Ammon's horn (tissue), 1 donor: ENCODE measurements at regions not wholly inside any gene's neighbourhood (a gene's known extent, or its start where the extent isn't known, plus 50 kb on each side); places are given as distances from the start of the nearest gene placed in this dataset.
"Not testable (repeated sequence)": the region's sequence is repeated elsewhere in the genome, so short reads cannot be mapped to it uniquely, and the experiment has no call there.

Experiments used
- DNase-seq: peaks from one replicate; pipeline ENCODE4 v3.0.0-alpha.2; 2016; ENCODE audit warnings: low spot score

DNA sequence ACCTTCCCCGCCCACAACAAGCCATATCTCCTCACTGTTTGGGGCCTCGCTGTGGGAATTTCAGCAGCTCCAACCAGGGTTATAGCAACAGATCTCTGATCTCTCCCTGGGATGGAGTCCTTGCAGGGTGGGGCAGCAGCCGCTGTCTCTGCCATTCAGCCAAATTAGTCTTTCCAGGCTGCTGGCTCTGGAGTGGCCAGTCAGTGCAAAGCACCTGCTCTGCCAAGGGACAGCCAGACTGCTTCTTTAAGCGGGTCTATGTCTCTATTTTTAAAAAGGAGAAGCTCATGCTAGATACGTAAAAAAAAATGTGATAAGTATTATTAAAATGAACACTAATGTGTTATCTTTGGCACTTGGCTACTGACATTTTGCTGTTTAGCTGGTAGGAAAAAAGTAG lies 380.2 kb downstream of the CDH10 start:
- DNase-seq, result no peak

DNA sequence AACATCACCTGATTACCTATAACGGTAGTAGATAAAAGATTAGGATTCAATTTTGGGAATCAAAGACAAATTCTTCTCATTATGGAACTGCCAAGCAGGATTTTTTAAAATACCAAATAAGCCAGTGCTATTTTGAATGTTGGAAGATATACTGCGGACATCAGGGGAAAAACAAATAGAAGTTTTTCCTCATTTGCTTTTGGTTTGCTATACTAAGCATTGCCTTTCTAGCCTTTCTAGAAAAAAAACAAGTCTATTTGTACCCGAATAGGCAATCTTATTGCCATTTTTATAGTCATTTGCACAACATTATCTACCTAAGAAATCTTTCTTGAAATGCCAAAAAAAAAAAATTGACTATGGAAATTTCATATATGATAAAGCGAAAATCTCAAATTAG lies 379.5 kb downstream of the CDH10 start:
- no peak for DNase-seq

DNA sequence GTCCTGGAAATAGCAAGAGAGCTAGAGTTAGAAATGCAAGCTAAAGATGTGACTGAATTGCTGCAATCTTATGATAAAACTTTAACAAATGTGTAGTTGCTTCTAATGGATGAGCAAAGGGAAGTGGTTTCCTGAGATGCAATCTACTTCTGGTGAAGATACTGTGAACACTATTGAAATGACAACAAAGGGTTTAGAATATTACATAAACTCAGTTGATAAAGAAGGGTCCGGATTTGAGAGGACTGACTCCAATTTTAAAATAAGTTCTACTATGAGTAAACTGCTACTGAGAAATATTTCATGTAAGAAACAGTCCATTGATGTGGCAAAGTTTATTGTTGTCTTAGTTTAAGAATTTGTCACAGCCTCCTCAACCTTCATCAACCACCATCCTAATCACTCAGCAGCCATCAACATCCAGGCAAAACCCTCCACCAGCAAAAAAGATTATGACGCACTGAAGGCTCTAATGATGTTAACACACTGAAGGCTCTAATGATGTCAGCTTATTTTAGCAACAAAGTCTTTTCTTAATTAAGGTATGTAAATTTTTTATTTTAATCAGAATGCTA lies 376.2 kb downstream of the CDH10 start:
- DNase-seq, result no peak

DNA sequence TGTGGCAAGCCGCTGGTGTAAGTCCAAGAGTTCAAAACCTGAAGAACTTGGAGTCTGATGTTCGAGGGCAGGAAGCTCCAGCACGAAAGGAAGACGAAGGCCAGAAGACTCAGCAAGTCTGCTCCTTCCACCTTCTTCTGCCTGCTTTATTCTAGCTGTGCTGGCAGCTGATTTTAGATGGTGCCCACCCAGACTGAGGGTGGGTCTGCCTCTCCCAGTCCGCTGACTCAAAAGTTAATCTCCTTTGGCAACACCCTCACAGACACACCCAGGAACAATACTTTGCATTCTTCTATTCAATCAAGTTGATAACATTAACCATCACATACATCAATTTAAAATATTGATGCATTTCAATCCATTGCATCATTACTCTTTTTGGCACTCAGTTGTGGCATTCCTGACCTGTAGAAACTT lies 373.1 kb downstream of the CDH10 start:
- DNase-seq, result not testable (repeated sequence)

GRCh38 chr5:24272741-24273140 lies 372.0 kb downstream of the CDH10 start:
- DNase-seq, result no peak

GRCh38 chr5:24280215-24280614 lies 364.6 kb downstream of the CDH10 start:
- no peak for DNase-seq

GRCh38 chr5:24281818-24282217 lies 363.0 kb downstream of the CDH10 start:
- DNase-seq, result no peak

DNA sequence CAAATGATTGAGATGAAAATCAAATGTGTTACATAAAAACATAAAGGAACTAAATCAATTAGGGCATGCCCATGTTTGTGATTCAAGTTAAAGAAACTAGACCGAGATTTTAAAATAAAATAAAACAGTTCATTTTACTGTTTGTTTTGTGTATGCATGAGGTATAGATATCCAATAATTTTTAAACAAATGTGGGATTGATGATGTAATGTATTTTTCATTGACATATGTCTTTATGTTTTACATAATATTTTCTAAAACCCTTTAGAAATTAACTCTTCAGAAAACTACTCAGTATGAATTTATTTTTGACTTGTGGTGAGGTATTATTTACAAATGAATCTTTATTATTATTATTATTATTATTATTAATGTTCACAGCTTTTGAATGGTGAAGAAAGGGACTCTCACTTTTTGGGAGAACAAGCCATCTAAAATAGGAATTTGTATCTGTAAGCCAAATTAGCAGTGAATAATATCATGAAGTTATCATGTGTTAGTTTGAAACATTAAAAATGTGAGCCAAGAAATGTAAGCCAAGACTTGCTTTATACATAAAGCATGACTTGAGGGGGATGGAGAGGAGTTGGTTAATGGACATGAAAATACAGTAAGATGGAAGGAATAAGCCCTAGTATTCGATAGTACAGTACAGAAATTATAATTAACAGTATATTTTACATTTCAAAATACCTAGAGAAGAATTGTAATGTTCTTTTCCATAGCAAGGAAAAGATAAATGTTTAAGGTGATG lies 355.0 kb downstream of the CDH10 start:
- no peak for DNase-seq

- DNase-seq, result no peak
These were observed 354.2 kb downstream of the CDH10 start for GRCh38 chr5:24290536-24290935.

DNA sequence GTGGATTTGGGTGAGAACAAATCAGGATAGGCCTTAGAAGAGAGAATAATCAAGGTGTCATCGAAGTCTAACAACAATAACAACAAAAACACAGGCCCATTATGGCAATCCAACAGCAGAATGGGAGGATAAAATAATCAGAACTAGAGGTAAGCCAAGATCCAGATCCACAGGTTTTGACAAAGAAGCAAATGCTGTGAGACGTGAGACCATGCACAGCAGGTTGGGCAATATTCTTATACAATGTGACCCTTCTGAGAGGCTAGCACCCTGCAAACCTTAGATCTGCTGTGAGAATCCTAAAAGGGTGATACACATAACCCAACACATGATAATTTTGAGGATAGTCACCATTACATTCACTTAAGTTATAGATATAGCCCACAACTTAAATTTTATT lies 352.9 kb downstream of the CDH10 start:
- DNase-seq, result no peak

- no peak for DNase-seq
These were observed 350.4 kb downstream of the CDH10 start for GRCh38 chr5:24294333-24294732.

- DNase-seq, result no peak
These were observed 330.7 kb downstream of the CDH10 start for GRCh38 chr5:24314106-24314505.

DNA sequence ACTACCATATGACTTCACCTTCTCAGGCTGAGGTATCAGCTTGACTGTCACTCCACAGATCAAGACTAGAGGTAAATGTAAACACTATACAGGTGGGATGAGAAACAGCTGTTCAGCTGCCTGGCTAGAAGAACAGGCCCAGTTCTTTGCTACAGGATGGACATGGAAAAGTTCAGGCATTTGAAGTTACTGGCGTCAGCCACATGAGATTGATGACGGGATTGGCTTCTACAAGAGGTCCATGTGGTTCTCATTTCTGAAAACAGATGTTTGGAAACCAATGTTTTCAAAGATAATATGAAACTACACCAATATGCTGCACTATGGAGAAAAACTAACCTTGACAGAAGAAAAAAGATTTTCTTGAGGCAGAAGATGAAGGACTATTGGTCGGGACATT lies 324.1 kb downstream of the CDH10 start:
- DNase-seq, result no peak

- DNase-seq, result no peak
These were observed 319.4 kb downstream of the CDH10 start for GRCh38 chr5:24325306-24325832.

DNA sequence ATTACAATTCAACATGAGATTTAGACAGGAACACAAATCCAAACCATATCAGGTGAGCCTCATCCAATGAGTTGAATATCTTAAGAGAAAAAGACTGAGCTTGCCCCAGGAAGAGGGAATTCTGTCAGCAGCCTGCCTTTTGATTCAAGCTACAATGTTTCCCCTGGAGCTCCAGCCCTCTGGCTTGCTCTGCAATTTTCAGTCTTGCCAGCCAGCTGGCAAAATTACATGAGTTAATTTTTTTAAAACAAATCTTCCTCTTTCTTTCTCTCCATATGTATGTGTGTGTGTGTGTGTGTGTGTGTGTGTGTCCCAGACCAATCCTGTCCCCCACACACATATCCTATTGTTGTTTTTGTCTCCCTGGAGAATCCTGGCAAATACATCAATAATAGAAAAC lies 313.2 kb downstream of the CDH10 start:
- DNase-seq, result no peak

DNA sequence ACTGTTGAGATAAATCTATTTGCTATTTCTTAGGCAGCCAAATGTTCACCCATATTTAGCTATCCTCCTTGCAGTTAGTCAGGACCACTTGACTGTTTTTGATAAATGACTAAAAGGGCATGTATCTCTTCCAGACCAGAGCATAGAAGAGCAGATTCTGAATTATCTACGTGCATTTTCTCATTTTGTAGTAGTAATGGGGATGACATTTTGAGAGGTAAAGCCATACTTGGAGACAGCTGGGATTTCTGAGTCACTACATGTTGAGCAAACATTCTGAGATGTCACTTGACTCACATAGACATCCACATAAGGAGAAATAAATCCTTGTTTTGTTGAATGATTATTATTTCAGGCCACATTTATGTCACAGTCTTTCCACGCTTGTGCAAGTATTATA lies 297.6 kb downstream of the CDH10 start:
- DNase-seq, result peak; percentile 17

DNA sequence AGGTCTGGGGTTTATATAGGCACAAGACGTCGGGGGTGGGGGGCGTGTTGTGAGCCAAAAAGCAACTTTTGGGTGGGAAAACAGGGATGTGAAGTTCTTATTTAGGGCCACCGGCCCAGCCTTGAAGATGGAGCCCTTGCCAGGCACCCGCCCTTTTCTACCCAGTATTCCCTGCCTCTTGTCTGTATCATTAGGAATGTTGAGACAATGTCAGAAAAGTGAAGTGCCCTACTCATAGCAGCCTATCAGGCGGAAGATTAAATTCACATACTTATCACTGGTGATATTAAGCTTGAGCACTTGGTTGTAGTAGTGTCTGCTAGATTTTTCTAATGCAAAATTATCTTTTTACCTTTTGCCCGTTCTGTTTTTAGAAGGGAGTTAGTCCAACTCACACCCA lies 293.5 kb downstream of the CDH10 start:
- no peak for DNase-seq

DNA sequence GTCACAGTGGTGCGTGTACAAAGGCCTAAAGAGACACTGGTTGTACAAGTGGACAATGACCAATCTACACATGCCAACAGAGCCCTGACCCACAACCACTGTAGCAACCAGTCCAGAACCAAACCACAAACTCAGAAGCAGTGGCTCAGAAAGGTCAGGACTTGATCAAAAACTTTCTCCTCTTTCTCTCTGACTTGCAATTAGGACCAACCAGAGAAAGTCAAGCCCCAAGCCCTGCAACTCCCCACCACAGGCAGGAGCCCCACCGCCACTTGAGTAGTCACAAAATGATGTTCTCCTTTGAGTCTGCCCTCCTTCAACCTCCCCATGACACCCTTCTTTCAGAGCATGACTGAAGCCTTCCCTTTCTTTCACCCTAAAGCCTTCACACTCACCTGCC lies 291.8 kb downstream of the CDH10 start:
- DNase-seq, result no peak

DNA sequence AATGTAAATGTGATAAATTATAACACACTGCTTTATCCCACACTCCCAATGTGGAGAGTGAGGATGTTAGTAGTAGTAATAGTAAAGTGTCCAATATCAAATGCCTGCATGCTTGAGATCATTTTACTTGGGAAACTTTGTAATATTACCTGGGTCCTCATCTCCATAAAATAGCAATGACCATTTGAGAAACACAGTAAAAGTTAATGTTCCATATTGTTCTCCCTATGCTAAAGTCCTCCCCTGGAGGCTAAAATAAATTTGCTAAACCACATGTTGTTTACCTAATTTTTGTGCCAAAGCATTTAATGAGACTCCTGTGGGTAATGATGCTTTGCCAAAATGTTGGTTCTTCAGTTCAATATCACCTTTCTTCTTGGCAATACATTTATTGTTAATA lies 291.2 kb downstream of the CDH10 start:
- DNase-seq, result no peak

GRCh38 chr5:24363789-24364481 lies 280.8 kb downstream of the CDH10 start:
- DNase-seq, result no peak

DNA sequence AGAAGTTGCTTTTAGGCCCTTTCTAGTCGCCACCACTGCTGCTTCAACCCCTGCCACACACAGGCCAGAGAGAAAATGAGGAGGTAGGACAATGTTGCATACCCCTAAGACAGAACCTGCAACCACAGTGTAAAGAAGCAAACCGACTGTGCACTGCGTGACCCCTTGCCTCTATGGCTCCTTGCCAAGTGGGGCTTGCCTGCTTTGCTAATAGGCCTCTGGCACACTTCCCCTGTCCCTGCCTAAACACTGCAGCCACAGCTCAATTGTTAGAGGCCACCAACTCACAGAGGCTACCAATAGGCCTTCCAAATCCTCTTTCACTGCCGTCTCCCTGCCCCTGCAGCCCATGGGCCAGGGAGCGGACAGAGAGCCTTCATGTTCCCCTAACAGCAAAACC lies 280.1 kb downstream of the CDH10 start:
- DNase-seq, result peak; percentile 17

DNA sequence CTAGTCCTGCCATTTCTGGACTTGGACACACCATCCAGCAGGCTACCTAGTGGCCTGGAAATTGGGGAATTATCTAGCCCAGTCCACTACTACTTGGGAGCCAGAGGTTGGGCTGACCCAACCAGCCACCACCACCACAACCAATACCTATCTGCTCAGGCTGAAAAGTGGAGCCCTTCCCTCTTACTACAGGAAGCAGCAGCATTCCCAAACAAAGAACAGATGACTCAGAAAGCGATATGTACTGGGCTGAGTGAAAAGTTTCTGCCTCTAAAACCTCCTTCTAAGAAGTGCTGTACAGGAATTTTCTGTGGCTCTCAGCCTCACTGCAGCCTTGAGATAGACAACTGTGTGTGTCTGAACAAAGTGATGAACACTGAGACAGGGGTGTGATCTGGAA lies 279.4 kb downstream of the CDH10 start:
- no peak for DNase-seq

GRCh38 chr5:24367216-24367615 lies 277.6 kb downstream of the CDH10 start:
- DNase-seq, result no peak
